K562 (cell line): ENCODE measurements at regions not wholly inside any gene's neighbourhood (a gene's known extent, or its start where the extent isn't known, plus 50 kb on each side); places are given as distances from the start of the nearest gene placed in this dataset.

Experiments
- DMBX1 ChIP-seq: fragments of 250-450 bp; sonication (Bioruptor Pico); IDR thresholded peaks from 2 replicates; pipeline ENCODE4 v1.8.0; 2022; ENCODE audit warnings: inconsistent platforms, mild to moderate bottlenecking, moderate library complexity, borderline replicate concordance
- DPF2 ChIP-seq: fragments of 450-650 bp; IDR thresholded peaks from 2 replicates; pipeline ENCODE4 v1.6.1; 2016
- ELF1 ChIP-seq: fragments of 200-800 bp; sonication (Bioruptor generic); IDR thresholded peaks from 2 replicates; pipeline ENCODE4 v1.6.1; 2016; ENCODE audit warnings: missing genetic modification characterization, missing compliant biosample characterization
- FOXK2 ChIP-seq, 2 experiments: fragments of 450-650 bp; IDR thresholded peaks in 1 of 2; conservative IDR thresholded peaks in 1 of 2; 2 replicates each; pipeline ENCODE4 v1.6.1; 2016; ENCODE audit warnings: low read depth in 2 of 2, mild to moderate bottlenecking in 1 of 2
- HMG20B ChIP-seq: fragments of 250-450 bp; sonication (Bioruptor Pico); IDR thresholded peaks from 2 replicates; pipeline ENCODE4 v1.5.0; 2021; ENCODE audit warnings: mild to moderate bottlenecking
- HNRNPUL1 ChIP-seq: fragments of 200-400 bp; formaldehyde crosslinking; IDR thresholded peaks from 2 replicates; pipeline ENCODE4 v1.6.1; 2017; ENCODE audit warnings: low read length
- L3MBTL2 ChIP-seq: fragments of 450-650 bp; IDR thresholded peaks from 2 replicates; pipeline ENCODE4 v1.6.1; 2016; ENCODE audit warnings: mild to moderate bottlenecking, moderate library complexity
- MAFK ChIP-seq: IDR thresholded peaks from 2 replicates; pipeline ENCODE4 v1.6.1; 2011; ENCODE audit warnings: low read length, improper control_type of control experiment
- MYC ChIP-seq, 2 experiments: fragments of 250-450 bp in 1 of 2; sonication (Bioruptor Pico) in 1 of 2; IDR thresholded peaks; 2 replicates each; pipeline versions ENCODE4 v1.5.1 to v1.6.1; 2012 to 2021; ENCODE audit warnings: low read depth in 2 of 2, borderline replicate concordance in 1 of 2, improper control_type of control experiment in 1 of 2, low read length in 1 of 2, mild to moderate bottlenecking in 1 of 2, moderate library complexity in 1 of 2
- SLC30A9 ChIP-seq: fragments of 250-450 bp; sonication (Bioruptor Pico); IDR thresholded peaks from 2 replicates; pipeline ENCODE4 v1.8.0; 2022; ENCODE audit warnings: mild to moderate bottlenecking, moderate library complexity
- ZFX ChIP-seq: sonication (generic); formaldehyde crosslinking; IDR thresholded peaks from 2 replicates; pipeline ENCODE4 v1.8.0; 2022; ENCODE audit warnings: mild to moderate bottlenecking, missing genetic modification reagents, moderate library complexity
- ZKSCAN3 ChIP-seq: fragments of 250-450 bp; sonication (Bioruptor Pico); IDR thresholded peaks from 2 replicates; pipeline ENCODE4 v1.4.0; 2020
- ZNF253 ChIP-seq: fragments of 250-450 bp; sonication (Bioruptor Pico); conservative IDR thresholded peaks from 2 replicates; pipeline ENCODE4 v1.6.1; 2021; ENCODE audit warnings: mild to moderate bottlenecking
- ZNF717 ChIP-seq: fragments of 250-450 bp; sonication (Bioruptor Pico); IDR thresholded peaks from 2 replicates; pipeline ENCODE4 v1.5.0; 2021
- TF ChIP-seq, protein P1 (sequence below): fragments of 450-650 bp; IDR thresholded peaks from 2 replicates; pipeline ENCODE4 v1.6.1; 2016; ENCODE audit warnings: low read depth, mild to moderate bottlenecking, moderate library complexity
- TF ChIP-seq, protein P2 (sequence below): fragments of 250-450 bp; sonication (Bioruptor Pico); IDR thresholded peaks from 2 replicates; pipeline ENCODE4 v1.8.0; 2021; ENCODE audit warnings: mild to moderate bottlenecking, moderate library complexity
- TF ChIP-seq, protein P3 (sequence below): sonication (generic); formaldehyde crosslinking; IDR thresholded peaks from 2 replicates; pipeline ENCODE4 v1.8.0; 2022; ENCODE audit warnings: mild to moderate bottlenecking, low read depth, missing genetic modification reagents
- TF ChIP-seq, protein P4 (sequence below): fragments of 450-650 bp; IDR thresholded peaks from 2 replicates; pipeline ENCODE4 v1.6.1; 2016; ENCODE audit warnings: missing biosample characterization, missing genetic modification characterization
- TF ChIP-seq, protein P5 (sequence below): fragments of 250-450 bp; sonication (Bioruptor Pico); IDR thresholded peaks from 2 replicates; pipeline ENCODE4 v1.4.0; 2020
- TF ChIP-seq, protein P6 (sequence below): sonication (generic); formaldehyde crosslinking; IDR thresholded peaks from 2 replicates; pipeline ENCODE4 v1.9.0; 2022; ENCODE audit warnings: mild to moderate bottlenecking, missing genetic modification reagents

DNA sequence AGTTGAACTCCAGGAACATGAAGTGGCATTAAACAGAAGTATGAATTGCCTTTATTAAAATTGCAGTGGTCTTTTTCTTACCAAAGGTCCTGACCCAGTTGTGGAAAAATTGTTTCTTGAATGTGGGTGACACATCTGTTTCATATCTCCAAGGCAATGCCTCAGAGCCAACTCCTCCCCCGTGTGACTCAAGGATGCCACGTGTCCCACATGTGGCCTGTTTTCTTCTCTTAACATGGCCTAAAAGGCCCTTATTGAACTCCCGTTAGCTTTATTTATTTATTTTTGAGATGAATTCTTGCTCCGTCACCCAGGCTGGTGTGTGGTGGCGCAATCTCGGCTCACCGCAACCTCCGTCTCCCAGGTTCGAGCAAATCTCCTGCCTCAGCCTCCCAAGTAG, 128.4 kb upstream of the ESR1 start (continued):
- TF ChIP-seq FOXK2 (conservative IDR thresholded peaks at IDR 0.05 in 1 of 2, IDR thresholded peaks at IDR 0.05 in 1 of 2; ENCODE audit: low read depth in 2 of 2) (peak in 1 of 2 experiments; percentile 28; a peak in 1 of 4 replicates), ZFX (CRISPR knock-in tag) (0 out of 2 replicates have a peak, but pooled peaks have one; percentile 26), HNRNPUL1 (no peak), MAFK (no peak), ZNF253 (CRISPR knock-in tag) (no peak), HMG20B (CRISPR knock-in tag) (no peak), SLC30A9 (CRISPR knock-in tag) (no peak), ELF1 (tag) (no peak), DPF2 (no peak), DMBX1 (CRISPR knock-in tag) (no peak), L3MBTL2 (peak; percentile 91), MYC (IDR thresholded peaks at IDR 0.05; ENCODE audit: low read depth, low read length) (peak; percentile 44; the same call in 1 of the 2 replicates), MYC (CRISPR knock-in tag; IDR thresholded peaks at IDR 0.05; ENCODE audit: borderline replicate concordance, low read depth) (no peak), ZKSCAN3 (CRISPR knock-in tag) (no peak), ZNF717 (no peak)
- TF ChIP-seq, protein P1, sequence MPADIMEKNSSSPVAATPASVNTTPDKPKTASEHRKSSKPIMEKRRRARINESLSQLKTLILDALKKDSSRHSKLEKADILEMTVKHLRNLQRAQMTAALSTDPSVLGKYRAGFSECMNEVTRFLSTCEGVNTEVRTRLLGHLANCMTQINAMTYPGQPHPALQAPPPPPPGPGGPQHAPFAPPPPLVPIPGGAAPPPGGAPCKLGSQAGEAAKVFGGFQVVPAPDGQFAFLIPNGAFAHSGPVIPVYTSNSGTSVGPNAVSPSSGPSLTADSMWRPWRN, result no peak
- TF ChIP-seq, protein P2, sequence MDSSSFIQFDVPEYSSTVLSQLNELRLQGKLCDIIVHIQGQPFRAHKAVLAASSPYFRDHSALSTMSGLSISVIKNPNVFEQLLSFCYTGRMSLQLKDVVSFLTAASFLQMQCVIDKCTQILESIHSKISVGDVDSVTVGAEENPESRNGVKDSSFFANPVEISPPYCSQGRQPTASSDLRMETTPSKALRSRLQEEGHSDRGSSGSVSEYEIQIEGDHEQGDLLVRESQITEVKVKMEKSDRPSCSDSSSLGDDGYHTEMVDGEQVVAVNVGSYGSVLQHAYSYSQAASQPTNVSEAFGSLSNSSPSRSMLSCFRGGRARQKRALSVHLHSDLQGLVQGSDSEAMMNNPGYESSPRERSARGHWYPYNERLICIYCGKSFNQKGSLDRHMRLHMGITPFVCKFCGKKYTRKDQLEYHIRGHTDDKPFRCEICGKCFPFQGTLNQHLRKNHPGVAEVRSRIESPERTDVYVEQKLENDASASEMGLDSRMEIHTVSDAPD (CRISPR knock-in tag), result no peak
- TF ChIP-seq, protein P3, sequence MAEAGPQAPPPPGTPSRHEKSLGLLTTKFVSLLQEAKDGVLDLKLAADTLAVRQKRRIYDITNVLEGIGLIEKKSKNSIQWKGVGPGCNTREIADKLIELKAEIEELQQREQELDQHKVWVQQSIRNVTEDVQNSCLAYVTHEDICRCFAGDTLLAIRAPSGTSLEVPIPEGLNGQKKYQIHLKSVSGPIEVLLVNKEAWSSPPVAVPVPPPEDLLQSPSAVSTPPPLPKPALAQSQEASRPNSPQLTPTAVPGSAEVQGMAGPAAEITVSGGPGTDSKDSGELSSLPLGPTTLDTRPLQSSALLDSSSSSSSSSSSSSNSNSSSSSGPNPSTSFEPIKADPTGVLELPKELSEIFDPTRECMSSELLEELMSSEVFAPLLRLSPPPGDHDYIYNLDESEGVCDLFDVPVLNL (CRISPR knock-in tag), result no peak
- TF ChIP-seq, protein P4, sequence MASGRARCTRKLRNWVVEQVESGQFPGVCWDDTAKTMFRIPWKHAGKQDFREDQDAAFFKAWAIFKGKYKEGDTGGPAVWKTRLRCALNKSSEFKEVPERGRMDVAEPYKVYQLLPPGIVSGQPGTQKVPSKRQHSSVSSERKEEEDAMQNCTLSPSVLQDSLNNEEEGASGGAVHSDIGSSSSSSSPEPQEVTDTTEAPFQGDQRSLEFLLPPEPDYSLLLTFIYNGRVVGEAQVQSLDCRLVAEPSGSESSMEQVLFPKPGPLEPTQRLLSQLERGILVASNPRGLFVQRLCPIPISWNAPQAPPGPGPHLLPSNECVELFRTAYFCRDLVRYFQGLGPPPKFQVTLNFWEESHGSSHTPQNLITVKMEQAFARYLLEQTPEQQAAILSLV (tag), result no peak
- TF ChIP-seq, protein P5, sequence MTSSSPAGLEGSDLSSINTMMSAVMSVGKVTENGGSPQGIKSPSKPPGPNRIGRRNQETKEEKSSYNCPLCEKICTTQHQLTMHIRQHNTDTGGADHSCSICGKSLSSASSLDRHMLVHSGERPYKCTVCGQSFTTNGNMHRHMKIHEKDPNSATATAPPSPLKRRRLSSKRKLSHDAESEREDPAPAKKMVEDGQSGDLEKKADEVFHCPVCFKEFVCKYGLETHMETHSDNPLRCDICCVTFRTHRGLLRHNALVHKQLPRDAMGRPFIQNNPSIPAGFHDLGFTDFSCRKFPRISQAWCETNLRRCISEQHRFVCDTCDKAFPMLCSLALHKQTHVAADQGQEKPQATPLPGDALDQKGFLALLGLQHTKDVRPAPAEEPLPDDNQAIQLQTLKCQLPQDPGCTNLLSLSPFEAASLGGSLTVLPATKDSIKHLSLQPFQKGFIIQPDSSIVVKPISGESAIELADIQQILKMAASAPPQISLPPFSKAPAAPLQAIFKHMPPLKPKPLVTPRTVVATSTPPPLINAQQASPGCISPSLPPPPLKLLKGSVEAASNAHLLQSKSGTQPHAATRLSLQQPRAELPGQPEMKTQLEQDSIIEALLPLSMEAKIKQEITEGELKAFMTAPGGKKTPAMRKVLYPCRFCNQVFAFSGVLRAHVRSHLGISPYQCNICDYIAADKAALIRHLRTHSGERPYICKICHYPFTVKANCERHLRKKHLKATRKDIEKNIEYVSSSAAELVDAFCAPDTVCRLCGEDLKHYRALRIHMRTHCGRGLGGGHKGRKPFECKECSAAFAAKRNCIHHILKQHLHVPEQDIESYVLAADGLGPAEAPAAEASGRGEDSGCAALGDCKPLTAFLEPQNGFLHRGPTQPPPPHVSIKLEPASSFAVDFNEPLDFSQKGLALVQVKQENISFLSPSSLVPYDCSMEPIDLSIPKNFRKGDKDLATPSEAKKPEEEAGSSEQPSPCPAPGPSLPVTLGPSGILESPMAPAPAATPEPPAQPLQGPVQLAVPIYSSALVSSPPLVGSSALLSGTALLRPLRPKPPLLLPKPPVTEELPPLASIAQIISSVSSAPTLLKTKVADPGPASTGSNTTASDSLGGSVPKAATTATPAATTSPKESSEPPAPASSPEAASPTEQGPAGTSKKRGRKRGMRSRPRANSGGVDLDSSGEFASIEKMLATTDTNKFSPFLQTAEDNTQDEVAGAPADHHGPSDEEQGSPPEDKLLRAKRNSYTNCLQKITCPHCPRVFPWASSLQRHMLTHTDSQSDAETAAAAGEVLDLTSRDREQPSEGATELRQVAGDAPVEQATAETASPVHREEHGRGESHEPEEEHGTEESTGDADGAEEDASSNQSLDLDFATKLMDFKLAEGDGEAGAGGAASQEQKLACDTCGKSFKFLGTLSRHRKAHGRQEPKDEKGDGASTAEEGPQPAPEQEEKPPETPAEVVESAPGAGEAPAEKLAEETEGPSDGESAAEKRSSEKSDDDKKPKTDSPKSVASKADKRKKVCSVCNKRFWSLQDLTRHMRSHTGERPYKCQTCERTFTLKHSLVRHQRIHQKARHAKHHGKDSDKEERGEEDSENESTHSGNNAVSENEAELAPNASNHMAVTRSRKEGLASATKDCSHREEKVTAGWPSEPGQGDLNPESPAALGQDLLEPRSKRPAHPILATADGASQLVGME (CRISPR knock-in tag), result no peak
- TF ChIP-seq, protein P6, sequence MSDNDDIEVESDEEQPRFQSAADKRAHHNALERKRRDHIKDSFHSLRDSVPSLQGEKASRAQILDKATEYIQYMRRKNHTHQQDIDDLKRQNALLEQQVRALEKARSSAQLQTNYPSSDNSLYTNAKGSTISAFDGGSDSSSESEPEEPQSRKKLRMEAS (CRISPR knock-in tag), result peak; percentile 36; the same call in 1 of the 2 replicates
